ENCODE measurements at regions not wholly inside any gene's neighbourhood (a gene's known extent, or its start where the extent isn't known, plus 50 kb on each side); places are given as distances from the start of the nearest gene placed in this dataset.

- no peak for DNase-seq
Measured at GRCh38 chr12:58140395-58140794, 199.0 kb downstream of the ATP23 start.

DNA sequence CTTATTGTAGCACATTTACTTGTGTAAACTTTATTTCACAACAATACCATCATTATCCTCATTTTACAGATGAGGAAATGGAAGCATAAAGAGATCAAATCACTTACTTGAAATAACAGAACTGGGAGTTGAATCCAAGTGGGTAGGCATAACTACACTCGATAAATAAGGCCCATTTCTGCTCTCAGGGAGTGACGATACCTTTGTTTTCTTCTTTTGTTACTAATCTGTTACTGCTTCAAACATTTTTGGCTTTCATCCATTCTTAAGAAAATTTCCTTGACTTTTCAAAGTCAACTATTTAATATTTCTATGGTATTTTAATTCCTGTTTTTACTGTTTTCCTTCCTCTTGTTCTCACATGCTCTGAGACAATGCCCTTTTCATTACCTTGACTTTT lies 201.6 kb downstream of the ATP23 start:
- DNase-seq, result no peak

GRCh38 chr12:58143498-58143995 lies 202.2 kb downstream of the ATP23 start:
- DNase-seq, result no peak

DNA sequence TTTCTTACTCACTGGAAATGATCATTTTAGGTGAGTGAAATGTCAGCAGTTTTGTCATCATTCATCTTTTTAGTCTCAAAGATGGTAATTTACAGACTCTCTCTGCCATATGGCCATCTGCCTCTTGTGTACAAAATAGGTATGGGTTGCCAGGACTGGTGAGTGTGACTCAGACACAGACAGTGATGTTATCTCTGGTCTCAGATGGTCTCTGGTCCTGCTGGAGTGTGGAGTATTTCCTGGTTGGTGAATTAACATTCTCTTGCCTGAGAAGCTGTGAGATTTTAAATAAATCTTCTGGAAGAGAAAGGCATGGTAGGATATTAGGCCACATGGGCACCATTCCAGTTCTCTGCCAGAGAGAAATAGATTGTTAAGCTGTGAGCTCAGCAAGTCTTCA lies 207.0 kb downstream of the ATP23 start:
- DNase-seq, result no peak

- no peak for DNase-seq
Measured at GRCh38 chr12:58148976-58149375, 207.6 kb downstream of the ATP23 start.

- no peak for DNase-seq
Measured at GRCh38 chr12:58154359-58154758, 213.0 kb downstream of the ATP23 start.

GRCh38 chr12:58156697-58157096 lies 215.3 kb downstream of the ATP23 start:
- DNase-seq, result no peak

DNA sequence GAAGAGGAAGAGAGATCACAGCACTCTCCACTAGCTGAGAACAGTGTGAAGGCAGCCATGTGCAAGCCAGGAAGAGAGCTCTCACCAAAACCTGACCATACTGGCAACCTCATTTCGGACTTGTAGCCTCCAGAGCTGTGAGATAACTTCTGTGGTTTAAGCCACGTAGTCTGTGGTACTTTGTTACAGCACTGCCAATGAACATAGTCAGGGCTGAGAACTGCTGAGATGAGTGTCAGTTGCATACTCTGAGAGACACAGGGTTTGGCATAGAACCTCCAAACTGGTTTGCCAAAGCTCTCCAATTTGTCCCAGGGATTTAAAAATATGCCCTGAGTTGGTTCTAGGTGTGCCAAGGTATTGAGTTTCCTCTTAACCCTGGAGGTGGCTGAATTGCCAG lies 218.6 kb downstream of the ATP23 start:
- DNase-seq, result no peak

DNA sequence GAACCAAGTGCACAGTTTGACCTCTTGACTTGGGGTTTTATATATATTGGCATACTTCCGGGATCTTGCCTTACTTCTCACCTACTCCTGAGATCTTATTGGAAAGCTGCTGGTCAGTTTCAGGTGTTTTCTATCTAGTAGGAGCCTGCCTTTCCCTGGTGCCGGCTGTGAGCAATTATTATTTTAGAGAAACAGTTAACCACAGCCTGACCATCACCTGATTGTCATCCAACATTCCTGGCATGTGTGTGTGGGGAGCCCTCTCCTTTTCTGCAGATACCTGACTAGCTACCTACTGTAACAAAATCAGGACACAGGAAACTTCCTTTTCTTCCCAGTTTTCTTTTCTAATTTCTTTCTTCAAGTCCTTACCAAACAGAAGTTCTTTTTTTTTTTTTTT lies 220.4 kb downstream of the ATP23 start:
- DNase-seq, result no peak

DNA sequence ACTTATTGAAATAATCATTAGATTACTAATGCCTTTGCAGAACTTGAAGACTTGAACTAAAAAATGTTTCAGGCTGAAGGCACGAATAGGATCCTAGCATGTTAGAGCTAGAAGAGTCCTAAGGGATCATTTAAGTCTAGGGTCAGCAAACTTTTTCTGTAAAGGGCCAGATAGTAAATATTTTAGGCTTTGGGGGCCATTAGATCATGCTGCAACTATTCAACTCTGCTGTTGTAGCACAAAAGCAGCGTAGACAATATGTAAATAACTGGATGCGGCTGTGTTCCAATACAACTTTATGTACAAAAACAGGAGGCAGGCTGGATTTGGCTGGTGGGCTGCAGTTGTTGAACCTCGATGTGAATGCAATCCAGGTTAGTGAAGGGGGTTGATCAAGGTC lies 221.7 kb downstream of the ATP23 start:
- DNase-seq, result no peak

DNA sequence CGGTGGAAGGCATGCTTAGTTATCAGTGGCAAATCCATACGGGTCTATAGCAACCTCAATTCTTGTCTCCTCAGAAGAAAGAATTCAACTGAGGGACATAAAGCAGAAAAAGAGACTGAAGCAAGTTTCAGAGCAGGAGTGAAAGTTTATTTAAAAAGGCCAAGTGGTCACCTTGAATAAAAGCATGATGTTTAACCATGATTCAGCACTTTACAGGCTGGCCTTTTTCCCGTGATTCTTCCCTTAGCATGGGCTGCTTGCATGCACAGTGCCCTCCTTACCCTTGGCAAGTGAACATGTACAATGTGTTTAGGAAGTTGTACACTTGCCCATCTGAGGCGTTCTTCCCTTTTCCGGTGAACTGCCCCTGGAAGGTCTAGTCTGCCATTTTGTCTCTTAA lies 225.3 kb downstream of the ATP23 start:
- DNase-seq, result no peak

- DNase-seq, result no peak
Measured at GRCh38 chr12:58167622-58168021, 226.3 kb downstream of the ATP23 start.

DNA sequence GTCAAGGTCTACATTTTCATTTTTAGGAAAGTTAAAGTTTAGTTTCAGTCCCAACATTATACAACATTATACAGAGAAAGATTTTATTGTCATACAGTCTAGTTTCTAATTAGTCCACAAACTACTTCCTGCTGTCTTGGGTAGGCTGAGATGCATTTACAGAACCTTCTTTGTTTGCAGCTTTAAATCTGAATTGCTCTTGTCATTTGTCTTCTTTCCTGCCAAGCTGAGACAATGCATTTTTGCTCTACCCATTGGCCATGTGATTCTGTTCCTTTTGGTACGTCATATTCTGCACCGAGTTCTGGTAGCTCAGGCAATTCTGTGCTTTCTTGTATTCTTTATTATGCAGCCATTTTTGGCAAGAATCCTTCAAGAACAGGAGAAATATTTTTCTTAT lies 228.5 kb downstream of the ATP23 start:
- DNase-seq, result no peak

DNA sequence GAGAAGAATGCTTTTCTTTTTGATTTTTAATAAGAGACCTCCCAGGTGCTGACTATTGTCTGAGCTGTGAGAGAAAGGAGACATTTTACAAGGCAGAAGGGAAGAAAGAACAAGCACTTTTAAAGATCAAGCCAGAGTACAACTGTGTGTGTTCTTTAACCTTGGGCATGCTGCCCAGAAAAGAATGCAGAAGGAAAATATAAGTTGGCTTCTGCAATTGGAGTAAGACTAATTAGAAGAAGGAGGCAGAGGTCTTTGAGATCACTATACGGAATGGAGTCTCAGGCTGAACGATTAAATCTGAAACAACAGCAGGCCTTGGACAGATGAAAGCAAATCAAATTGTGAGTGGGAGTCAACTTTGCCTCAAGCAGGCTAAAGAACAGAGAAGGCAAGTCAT lies 230.5 kb downstream of the ATP23 start:
- no peak for DNase-seq

DNA sequence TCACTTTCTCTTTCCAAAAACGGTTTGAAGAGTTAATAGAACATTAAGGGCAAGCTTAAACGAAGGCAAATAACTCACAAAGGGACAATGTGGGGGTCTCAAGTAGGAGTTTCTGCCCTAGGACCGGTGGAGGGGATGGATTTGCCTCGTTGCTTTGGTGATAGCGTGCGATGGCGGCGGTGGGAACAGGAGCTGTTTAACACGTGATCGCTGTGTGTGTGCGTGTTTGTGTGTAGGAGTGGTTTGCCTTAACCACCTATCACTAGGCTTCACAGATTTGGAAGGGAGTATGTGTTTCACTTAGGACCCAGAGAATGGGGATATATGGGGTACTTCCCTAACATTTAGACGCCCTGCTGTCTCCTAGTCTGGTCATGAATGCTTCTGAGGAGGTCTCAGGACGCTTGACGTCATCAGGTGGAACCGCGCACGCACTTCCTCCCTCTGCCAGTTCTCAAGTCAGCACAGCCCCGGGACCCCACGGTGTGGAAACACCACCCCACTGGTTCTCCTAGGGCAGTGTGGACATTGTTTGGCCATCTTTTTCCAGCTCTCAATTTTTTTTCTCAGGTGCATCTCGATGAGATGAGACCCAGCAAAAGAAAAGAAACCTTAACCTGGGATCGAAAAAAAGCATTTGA lies 231.2 kb downstream of the ATP23 start:
- DNase-seq, result no peak

DNA sequence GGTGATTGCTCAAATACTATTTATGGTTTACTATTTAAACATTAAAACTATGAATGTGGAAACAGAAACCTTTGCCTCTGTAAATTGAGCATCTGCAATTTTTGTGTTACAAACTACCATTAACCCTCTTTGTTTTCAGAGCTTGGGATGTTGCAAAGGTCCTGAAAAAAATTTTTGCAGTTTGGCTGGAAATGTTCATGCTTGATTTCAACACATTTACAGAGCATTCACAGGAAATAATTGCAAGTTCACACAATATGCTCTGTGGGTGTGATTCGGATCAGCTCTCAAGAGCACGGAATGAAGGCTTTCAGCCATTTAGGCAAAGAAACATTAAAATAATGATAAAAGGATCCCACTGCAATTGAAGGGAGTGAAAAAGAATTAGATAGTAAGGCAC lies 232.9 kb downstream of the ATP23 start:
- no peak for DNase-seq

DNA sequence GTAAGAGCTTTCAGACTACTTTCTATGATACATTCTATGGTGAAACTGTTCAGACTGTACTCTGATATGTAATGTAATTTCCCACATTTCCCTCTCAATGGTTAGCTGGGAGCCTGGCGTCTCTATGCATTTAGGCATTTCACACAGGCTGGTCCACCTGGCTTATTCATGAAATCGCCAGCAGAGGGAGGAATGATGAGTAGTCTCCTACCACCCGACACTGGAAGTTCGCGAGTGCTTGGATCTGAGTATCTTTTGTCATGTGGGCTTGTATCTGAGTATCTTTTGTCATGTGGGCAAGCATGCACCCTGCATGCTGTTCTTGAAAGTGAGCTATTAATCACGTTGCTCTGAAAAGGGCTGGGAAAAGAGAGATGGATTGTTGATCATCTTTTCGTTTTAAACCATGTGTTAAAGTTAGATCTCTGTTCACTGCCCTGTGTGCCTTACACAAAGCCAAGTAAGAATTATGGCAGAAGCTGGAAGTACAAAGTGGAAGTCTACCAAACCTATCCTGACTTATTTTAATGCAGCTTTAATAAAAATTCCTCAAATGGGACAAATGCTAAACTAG lies 235.0 kb downstream of the ATP23 start:
- no peak for DNase-seq

- DNase-seq, result no peak
Measured at GRCh38 chr12:58177366-58177765, 236.0 kb downstream of the ATP23 start.

- no peak for DNase-seq
Measured at GRCh38 chr12:58184212-58184611, 242.8 kb downstream of the ATP23 start.

GRCh38 chr12:58186401-58186800 lies 245.0 kb downstream of the ATP23 start:
- no peak for DNase-seq

GRCh38 chr12:58186914-58187313 lies 245.5 kb downstream of the ATP23 start:
- DNase-seq, result no peak

DNA sequence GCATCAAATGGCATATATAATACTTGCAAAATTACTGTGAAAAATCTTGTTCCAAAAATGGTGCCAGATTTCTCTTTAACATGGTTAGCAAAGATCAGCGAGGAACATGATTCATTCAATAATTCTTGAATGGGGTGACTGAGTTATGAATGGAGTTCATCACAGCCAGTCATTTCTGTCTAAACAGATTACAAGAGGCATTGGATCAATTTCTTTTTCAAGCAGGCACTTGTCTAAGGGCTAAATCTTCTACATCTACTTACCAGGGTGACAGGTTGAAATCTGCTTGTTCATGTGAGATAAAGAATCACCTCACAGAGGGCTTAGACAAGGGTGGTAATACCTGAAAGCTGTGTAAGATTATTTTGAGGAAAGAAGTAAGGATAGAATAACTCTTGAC lies 247.7 kb downstream of the ATP23 start:
- DNase-seq, result no peak

DNA sequence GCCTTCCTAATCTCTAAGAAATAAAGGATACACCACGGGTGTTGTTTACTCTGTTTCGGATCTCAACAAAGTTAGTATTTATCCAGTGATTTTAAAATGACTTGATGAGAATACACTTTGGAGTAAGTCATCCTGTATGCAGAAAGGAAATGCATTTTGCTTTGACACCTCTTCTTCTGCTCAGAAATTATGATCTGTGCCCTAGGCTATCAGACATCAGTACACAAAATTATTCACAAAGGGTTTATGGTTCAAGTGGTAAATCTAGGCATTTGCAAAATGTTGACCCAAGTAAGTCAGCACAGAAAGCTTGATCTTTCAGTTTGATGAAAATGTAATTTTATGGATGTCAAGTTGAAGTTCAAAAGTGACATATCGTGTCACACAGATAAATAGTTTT lies 248.5 kb downstream of the ATP23 start:
- no peak for DNase-seq

- no peak for DNase-seq
Measured at GRCh38 chr12:58190618-58191017, 249.3 kb downstream of the ATP23 start.

DNA sequence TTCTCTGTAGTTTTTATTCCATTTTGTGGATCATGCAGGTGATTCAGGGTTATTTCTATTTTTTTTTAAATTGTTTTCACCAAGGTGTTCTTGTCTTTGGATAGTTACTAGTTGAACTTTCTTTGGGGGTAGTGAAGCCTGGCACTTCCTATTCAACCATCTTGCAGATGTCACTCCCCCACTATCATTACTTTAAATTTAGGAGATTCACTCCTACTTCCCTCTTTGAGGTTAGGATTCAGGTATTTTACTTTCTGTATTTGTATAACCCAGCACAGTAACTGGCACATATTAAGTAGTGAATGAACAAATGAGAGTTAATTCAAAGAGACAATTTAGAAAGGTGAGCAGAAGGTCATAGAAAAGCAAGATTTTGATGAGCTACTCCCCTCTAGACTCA lies 255.6 kb downstream of the ATP23 start:
- DNase-seq, result no peak

All from inflammatory macrophage treated with lipopolysaccharide for 4 hours (primary cell).